ENCODE measurements at regions not wholly inside any gene's neighbourhood (a gene's known extent, or its start where the extent isn't known, plus 50 kb on each side); places are given as distances from the start of the nearest gene placed in this dataset.

DNA sequence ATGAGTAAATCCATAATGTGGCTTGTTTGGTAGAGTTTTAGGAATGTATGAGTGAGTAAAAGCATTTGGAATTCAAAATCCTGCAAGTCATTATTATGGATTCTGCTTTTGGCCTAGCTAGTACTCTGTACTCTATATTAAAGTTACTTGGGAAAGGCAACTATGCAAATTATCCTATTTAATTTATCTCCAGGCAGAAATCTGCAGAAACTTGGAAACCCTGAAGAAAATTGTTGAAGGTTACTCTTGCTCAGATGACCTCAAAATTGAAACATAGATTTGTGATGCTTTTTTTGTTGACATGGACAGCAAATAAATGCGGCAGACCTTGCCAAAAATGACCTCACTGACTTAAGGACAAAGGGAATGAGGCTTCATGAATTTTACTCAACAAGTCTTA is 477.1 kb upstream of the EYS start:
- TF ChIP-seq POLR2AphosphoS5 (IDR thresholded peaks at IDR 0.05; ENCODE audit: insufficient read depth in 1 of 2, low read depth in 1 of 2) = no peak
- TF ChIP-seq, protein P1, sequence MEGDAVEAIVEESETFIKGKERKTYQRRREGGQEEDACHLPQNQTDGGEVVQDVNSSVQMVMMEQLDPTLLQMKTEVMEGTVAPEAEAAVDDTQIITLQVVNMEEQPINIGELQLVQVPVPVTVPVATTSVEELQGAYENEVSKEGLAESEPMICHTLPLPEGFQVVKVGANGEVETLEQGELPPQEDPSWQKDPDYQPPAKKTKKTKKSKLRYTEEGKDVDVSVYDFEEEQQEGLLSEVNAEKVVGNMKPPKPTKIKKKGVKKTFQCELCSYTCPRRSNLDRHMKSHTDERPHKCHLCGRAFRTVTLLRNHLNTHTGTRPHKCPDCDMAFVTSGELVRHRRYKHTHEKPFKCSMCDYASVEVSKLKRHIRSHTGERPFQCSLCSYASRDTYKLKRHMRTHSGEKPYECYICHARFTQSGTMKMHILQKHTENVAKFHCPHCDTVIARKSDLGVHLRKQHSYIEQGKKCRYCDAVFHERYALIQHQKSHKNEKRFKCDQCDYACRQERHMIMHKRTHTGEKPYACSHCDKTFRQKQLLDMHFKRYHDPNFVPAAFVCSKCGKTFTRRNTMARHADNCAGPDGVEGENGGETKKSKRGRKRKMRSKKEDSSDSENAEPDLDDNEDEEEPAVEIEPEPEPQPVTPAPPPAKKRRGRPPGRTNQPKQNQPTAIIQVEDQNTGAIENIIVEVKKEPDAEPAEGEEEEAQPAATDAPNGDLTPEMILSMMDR (IDR thresholded peaks at IDR 0.05) = no peak

Data from vagina (tissue), 2 donors.